AG09309 (cell line): ENCODE measurements at regions not wholly inside any gene's neighbourhood (a gene's known extent, or its start where the extent isn't known, plus 50 kb on each side); places are given as distances from the start of the nearest gene placed in this dataset.

Source experiments
- DNase-seq: peaks from one replicate; pipeline ENCODE4 v3.0.0-alpha.2; 2010; ENCODE audit warnings: low read depth
- H3K4me3 ChIP-seq: 2 replicates; pipeline ENCODE4 v1.5.1; 2011; ENCODE audit warnings: mild to moderate bottlenecking, low read depth, low read length, moderate library complexity; ENCODE audit not compliant: control insufficient read depth
- TF ChIP-seq, protein P1 (sequence below): IDR thresholded peaks from 2 replicates; pipeline ENCODE4 v1.5.1; 2011; ENCODE audit warnings: mild to moderate bottlenecking, low read depth, low read length, inconsistent platforms; ENCODE audit not compliant: insufficient read depth, control insufficient read depth; ENCODE audit errors: missing control alignments

- TF ChIP-seq, protein P1, sequence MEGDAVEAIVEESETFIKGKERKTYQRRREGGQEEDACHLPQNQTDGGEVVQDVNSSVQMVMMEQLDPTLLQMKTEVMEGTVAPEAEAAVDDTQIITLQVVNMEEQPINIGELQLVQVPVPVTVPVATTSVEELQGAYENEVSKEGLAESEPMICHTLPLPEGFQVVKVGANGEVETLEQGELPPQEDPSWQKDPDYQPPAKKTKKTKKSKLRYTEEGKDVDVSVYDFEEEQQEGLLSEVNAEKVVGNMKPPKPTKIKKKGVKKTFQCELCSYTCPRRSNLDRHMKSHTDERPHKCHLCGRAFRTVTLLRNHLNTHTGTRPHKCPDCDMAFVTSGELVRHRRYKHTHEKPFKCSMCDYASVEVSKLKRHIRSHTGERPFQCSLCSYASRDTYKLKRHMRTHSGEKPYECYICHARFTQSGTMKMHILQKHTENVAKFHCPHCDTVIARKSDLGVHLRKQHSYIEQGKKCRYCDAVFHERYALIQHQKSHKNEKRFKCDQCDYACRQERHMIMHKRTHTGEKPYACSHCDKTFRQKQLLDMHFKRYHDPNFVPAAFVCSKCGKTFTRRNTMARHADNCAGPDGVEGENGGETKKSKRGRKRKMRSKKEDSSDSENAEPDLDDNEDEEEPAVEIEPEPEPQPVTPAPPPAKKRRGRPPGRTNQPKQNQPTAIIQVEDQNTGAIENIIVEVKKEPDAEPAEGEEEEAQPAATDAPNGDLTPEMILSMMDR: no peak
- no peak for DNase-seq
- H3K4me3 ChIP-seq: no peak overlapping the region
These were observed 65.1 kb upstream of the RASD2 start for GRCh38 chr22:35475545-35475944.

GRCh38 chr22:35476341-35476740 lies 64.3 kb upstream of the RASD2 start:
- TF ChIP-seq, protein P1: no peak
- H3K4me3 ChIP-seq: no peak overlapping the region
- DNase-seq: no peak

DNA sequence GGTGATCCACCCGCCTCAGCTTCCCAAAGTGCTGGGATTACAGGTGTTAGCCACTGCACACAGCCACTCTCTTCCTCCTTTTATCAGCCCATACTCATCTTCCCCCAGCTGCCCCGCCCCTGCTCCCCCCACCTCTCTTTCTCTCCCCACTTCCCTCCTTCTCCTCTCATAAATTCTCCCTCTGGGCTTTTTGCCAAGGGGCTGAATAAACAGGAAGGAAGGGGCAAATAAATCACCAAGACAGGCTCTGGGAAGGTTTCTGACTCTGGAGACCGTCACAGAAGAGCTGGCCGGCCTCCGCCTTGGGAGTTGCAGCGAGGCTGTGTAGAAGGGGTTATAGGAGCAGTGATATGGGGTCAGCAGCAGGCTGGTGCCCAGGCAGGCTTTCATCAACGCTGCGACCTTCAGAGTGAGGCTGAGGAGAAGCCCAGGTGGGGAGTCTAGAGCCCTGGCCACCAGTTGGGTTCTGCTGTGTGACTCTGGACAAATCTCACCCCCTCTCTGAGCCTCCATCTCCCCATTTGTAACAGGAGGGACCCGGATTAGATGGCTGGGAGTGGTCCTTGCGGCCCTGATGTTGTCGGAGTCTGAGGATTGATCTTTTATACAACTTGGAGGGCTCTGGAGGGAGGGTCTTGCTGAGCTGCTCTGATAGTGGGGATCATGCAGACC lies 62.6 kb upstream of the RASD2 start:
- DNase-seq: peak; percentile 32
- TF ChIP-seq, protein P1: no peak
- no peak overlapping the region for H3K4me3 ChIP-seq

DNA sequence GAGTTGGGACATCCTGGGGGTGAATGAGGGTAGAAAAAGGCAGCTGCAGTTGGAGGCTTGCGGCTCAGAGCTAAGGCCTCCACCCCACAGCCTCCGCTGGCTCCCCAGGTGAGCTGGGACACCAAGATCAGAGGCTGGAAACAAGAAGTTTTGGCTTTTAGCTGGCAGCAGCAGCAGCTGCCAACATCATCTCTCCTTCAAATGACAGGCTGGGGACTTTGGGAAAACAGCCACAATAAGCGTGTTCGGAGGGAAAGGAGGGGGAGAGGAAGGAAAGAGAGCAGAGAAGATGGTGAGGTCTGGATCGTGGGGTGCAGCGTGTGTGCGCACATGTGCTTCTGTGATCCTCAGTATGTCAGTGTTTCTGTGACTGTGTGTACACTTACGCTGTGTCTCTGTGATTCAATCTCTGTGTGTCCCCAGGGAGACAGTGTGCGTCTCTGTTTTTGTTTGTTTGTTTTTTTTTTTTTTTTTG lies 62.0 kb upstream of the RASD2 start:
- no peak for DNase-seq
- TF ChIP-seq, protein P1: no peak
- no peak overlapping the region for H3K4me3 ChIP-seq

GRCh38 chr22:35479359-35479758 lies 61.3 kb upstream of the RASD2 start:
- DNase-seq: no peak
- TF ChIP-seq, protein P1: no peak

DNA sequence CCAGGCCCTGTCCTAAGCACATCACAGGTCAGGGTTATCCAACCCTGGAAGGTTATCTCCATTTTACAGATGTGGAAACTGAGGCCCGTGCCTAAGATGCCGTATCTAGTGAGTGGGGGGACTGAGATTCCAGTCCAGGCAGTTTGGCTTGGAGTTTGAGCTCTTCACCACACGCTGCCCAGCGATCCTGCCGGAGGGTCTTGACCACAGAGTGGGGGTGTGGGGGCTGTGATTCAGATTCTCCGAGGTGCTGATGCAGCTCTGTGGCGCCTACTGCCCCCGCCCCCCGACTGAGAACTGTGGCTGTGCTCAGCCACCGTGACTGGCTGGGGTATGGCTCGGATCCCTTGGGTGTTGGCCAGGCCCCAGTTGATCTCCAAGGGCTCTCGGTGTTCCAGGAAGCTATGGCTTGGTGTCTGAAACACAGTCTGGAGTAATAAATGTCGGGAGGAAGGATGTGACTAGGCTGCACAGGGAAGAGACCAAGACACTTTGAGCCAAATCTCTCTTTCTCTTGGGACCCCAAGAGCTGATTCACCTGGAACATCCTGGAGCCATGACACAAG lies 60.6 kb upstream of the RASD2 start:
- no peak overlapping the region for H3K4me3 ChIP-seq
- DNase-seq: no peak

More at GRCh38 chr22:35479359-35479758, 61.3 kb upstream of the RASD2 start:
- H3K4me3 ChIP-seq: no peak overlapping the region

More for the DNA sequence above, 60.6 kb upstream of the RASD2 start:
- TF ChIP-seq, protein P1: no peak
